ENCODE measurements at regions not wholly inside any gene's neighbourhood (a gene's known extent, or its start where the extent isn't known, plus 50 kb on each side); places are given as distances from the start of the nearest gene placed in this dataset.

DNA sequence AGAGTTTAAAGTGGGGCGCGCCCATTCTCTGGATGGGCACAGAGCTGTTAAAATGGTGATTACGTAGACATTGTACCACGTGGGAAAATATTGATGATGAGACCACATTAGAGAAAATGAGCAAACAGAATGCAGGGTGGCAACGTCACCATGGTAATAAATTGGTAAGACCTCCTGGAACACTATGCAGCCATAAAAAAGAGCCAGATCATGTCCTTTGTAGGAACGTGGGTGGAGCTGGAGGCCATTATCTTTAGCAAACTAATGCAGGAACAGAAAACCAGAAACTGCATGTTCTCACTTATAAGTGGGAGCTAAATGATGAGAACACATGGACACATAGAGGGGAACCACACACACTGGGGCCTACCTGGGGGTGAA lies 53.5 kb upstream of the CLDN14 start:
- TF ChIP-seq EZH2 (IDR thresholded peaks at IDR 0.05) (no peak), JUND (IDR thresholded peaks at IDR 0.05) (no peak), ELF1 (IDR thresholded peaks at IDR 0.05; ENCODE audit: borderline replicate concordance, low read depth) (no peak), EZH2phosphoT487 (IDR thresholded peaks at IDR 0.05; ENCODE audit: borderline replicate concordance) (no peak), POLR2AphosphoS5 (IDR thresholded peaks at IDR 0.05; ENCODE audit: low read depth, low read length) (no peak), ZFX (IDR thresholded peaks at IDR 0.05) (no peak)
- TF ChIP-seq, protein P1, sequence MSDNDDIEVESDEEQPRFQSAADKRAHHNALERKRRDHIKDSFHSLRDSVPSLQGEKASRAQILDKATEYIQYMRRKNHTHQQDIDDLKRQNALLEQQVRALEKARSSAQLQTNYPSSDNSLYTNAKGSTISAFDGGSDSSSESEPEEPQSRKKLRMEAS (IDR thresholded peaks at IDR 0.05), result no peak
- TF ChIP-seq, protein P2, sequence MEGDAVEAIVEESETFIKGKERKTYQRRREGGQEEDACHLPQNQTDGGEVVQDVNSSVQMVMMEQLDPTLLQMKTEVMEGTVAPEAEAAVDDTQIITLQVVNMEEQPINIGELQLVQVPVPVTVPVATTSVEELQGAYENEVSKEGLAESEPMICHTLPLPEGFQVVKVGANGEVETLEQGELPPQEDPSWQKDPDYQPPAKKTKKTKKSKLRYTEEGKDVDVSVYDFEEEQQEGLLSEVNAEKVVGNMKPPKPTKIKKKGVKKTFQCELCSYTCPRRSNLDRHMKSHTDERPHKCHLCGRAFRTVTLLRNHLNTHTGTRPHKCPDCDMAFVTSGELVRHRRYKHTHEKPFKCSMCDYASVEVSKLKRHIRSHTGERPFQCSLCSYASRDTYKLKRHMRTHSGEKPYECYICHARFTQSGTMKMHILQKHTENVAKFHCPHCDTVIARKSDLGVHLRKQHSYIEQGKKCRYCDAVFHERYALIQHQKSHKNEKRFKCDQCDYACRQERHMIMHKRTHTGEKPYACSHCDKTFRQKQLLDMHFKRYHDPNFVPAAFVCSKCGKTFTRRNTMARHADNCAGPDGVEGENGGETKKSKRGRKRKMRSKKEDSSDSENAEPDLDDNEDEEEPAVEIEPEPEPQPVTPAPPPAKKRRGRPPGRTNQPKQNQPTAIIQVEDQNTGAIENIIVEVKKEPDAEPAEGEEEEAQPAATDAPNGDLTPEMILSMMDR (IDR thresholded peaks at IDR 0.05 in 2 of 3, conservative IDR thresholded peaks at IDR 0.05 in 1 of 3; ENCODE audit: borderline replicate concordance in 1 of 3, insufficient read depth in 1 of 3, low read depth in 2 of 3, low read length in 2 of 3), result no peak
- TF ChIP-seq, protein P3, sequence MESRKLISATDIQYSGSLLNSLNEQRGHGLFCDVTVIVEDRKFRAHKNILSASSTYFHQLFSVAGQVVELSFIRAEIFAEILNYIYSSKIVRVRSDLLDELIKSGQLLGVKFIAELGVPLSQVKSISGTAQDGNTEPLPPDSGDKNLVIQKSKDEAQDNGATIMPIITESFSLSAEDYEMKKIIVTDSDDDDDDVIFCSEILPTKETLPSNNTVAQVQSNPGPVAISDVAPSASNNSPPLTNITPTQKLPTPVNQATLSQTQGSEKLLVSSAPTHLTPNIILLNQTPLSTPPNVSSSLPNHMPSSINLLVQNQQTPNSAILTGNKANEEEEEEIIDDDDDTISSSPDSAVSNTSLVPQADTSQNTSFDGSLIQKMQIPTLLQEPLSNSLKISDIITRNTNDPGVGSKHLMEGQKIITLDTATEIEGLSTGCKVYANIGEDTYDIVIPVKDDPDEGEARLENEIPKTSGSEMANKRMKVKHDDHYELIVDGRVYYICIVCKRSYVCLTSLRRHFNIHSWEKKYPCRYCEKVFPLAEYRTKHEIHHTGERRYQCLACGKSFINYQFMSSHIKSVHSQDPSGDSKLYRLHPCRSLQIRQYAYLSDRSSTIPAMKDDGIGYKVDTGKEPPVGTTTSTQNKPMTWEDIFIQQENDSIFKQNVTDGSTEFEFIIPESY (IDR thresholded peaks at IDR 0.05; ENCODE audit: extremely low read depth, insufficient replicate concordance, low read length), result no peak
